HEK293T (cell line): ENCODE measurements at regions not wholly inside any gene's neighbourhood (a gene's known extent, or its start where the extent isn't known, plus 50 kb on each side); places are given as distances from the start of the nearest gene placed in this dataset.

Experiments used
- ARNT ChIP-seq: fragments of 450-650 bp; IDR thresholded peaks from 2 replicates; pipeline ENCODE4 v1.6.1; 2017; ENCODE audit warnings: mild to moderate bottlenecking
- BHLHE40 ChIP-seq: fragments of 450-650 bp; IDR thresholded peaks from 2 replicates; pipeline ENCODE4 v1.6.1; 2016; ENCODE audit warnings: mild to moderate bottlenecking, moderate library complexity, borderline replicate concordance

DNA sequence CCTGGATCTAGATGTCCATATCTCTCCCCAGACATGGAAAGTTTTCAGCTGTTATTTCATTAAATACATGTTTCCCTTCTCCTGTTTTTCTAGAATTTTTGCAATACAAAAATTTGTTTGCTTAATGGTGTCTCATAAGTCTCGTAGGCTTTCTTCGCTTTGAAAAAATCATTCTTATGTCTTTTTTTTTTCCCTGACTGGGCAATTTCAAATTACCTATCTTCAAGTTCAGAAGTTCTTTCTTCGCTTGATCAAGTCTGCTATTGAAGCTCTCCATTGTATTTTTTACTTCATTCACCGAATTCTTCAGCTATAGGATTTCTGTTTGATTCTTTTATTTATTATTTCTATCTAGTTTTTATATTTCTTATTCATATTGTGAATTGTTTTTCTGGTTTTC lies 130.2 kb upstream of the WSCD2 start:
- TF ChIP-seq ARNT (no peak), BHLHE40 (no peak)
